IPS DF 19.7 (cell line): ENCODE measurements at regions not wholly inside any gene's neighbourhood (a gene's known extent, or its start where the extent isn't known, plus 50 kb on each side); places are given as distances from the start of the nearest gene placed in this dataset.

Experiments
- DNase-seq: peaks from one replicate; pipeline ENCODE4 v3.0.0-alpha.2; 2013; ENCODE audit warnings: low read depth, low spot score

- no peak for DNase-seq
Measured at GRCh38 chr11:107140983-107141382, 122.7 kb upstream of the GUCY1A2 start.

- no peak for DNase-seq
Measured at GRCh38 chr11:107139396-107139795, 121.1 kb upstream of the GUCY1A2 start.

DNA sequence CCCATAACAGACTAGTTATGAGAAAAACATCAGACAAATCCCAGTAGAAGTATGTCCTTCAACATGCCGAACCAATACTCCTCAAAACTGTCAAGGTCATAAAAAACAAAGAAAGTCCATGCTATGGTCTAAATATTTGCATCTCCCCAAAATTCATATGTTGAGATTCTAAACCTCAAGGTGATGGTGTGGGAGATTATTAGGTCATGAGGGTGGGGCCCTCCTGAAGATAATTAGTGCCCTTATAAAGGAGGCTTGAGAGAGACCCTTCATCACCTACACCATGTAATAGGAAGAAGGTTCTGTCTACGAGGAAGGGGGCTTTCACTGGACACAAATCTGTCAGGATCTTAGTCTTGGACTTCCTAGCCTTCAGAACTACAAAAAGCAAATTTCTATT, 118.6 kb upstream of the GUCY1A2 start:
- no peak for DNase-seq

- DNase-seq, result no peak
Measured at GRCh38 chr11:107131756-107132155, 113.5 kb upstream of the GUCY1A2 start.

GRCh38 chr11:107123022-107123421, 104.7 kb upstream of the GUCY1A2 start:
- DNase-seq, result no peak

GRCh38 chr11:107118025-107118720, 99.9 kb upstream of the GUCY1A2 start:
- DNase-seq, result no peak

DNA sequence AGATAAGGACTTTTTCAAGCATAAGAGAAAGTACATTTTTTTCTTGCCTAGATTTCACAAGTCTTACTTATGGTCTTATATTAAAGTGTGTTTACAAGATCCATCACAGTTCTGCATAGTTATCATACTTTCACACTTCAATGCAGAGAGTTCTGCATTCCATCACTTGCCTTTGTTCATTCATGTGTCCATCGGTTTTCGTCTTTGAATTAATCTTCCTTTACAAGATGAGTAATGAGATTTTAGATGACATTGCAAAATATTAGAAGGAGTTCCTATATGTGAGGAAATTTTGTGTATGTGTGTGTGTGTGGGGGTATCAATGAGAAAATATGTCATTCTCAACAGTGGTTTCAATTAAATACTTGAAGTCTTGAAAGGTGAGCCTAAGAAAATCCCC, 98.1 kb upstream of the GUCY1A2 start:
- no peak for DNase-seq

DNA sequence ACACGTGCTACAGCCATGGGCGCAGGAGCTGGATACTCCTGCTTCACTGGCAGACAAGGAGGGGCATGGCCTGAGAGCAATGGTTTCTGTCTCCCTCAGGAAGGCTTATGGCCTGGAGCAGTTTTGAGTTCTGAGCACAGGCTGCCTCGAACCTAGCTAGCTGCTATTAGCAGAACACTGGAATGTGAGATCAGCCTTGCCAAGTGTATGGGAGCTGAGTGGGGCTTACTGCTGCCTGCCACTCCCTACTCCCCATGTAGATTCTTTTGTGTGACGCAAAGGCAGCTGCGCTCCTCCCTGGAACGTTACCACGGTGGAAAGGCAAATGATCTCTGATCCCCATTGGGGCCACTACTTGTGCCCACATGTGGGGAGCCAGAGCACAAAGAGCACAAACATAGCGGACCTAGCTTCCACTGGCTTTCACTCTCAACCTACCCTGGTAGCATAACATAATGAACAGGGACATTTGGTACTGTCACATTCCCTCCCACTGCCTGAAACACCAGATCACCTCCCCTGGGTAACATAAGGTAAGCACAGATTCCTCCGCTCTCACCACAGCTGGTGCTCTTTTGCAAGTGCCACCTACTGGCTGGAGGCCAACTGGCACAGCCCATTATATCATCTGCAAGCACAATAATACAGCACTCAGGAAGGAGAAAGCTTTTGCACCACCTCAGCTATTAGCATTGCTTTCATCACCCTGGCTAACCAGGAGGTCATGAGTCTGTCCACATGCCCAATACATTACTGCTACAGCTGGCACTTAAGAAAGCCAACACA, 84.6 kb upstream of the GUCY1A2 start:
- DNase-seq, result no peak

GRCh38 chr11:107092667-107093066, 74.4 kb upstream of the GUCY1A2 start:
- DNase-seq, result no peak

DNA sequence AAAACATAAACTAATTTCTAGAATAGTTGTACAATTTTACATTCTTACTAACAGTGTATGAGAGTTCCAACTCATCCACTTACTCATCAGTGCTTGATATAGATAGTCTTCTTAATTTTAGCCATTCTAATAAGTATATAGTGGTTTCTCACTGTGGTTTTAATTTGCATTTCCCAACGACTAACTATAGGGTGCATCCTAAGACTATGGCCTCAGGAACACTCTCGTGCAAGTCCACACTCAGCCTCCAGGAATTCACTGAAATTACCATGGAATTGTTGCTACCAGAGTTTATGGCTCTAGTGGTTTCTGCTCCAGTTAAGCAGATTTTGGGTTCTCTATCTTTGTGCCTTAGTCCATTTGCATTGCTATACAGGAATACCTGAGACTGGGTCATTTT, 60.1 kb upstream of the GUCY1A2 start:
- no peak for DNase-seq

DNA sequence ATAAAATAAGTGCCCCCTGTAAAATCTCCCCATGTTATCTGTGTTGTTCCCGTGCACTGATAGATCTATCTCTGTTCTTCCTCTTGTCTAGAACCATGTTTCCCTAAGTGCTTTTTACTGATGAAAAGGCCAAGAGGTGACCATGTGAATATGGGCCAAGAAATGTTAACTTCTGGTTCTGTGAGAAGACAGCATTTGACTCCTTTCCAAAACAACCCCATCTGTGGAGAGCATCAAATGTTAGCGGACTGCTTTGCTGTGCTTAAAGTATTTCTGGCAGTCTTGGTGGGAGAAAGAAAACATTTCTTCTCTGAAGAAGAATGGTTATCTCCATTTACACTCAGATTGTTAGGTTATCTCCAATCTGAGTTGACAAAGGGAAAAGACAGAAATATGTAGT, 58.6 kb upstream of the GUCY1A2 start:
- DNase-seq, result no peak

- no peak for DNase-seq
Measured at GRCh38 chr11:107071129-107071528, 52.9 kb upstream of the GUCY1A2 start.
